GM23338 (cell line): ENCODE measurements at regions not wholly inside any gene's neighbourhood (a gene's known extent, or its start where the extent isn't known, plus 50 kb on each side); places are given as distances from the start of the nearest gene placed in this dataset.

ENCODE experiments used
- ATAC-seq: fragments of 200-7000 bp; cut with Tn5 transposase; 3 replicates; pipeline ENCODE4 v1.9.1; 2020
- DNase-seq: peaks from one replicate; pipeline ENCODE4 v3.0.0-alpha.2; 2015; ENCODE audit warnings: low spot score
- H2AFZ ChIP-seq: fragments of 200-600 bp; sonication (generic); 2 replicates; pipeline ENCODE4 v1.8.0; 2016; ENCODE audit warnings: antibody characterized with exemption, mild to moderate bottlenecking, moderate library complexity
- H3F3A ChIP-seq: fragments of 200-600 bp; sonication (generic); replicated peaks from 2 replicates; pipeline ENCODE4 v1.8.0; 2017; ENCODE audit warnings: antibody characterized with exemption, mixed run types, low read depth
- H3K27ac ChIP-seq: fragments of 200-600 bp; sonication (generic); 2 replicates; pipeline ENCODE4 v1.6.1; 2016; ENCODE audit warnings: low read depth
- H3K27me3 ChIP-seq: fragments of 200-600 bp; sonication (generic); 2 replicates; pipeline ENCODE4 v1.8.0; 2016; ENCODE audit warnings: mild to moderate bottlenecking, mixed run types, moderate library complexity; ENCODE audit not compliant: insufficient read depth
- H3K36me3 ChIP-seq: fragments of 200-600 bp; sonication (generic); 2 replicates; pipeline ENCODE4 v1.8.0; 2016; ENCODE audit warnings: mild to moderate bottlenecking; ENCODE audit not compliant: insufficient read depth
- H3K4me1 ChIP-seq: fragments of 200-600 bp; sonication (generic); 2 replicates; pipeline ENCODE4 v1.8.0; 2016; ENCODE audit warnings: mild to moderate bottlenecking, moderate library complexity; ENCODE audit not compliant: insufficient read depth
- H3K4me2 ChIP-seq: fragments of 200-600 bp; sonication (generic); 2 replicates; pipeline ENCODE4 v1.7.1; 2017; ENCODE audit warnings: mixed run types
- H3K4me3 ChIP-seq: fragments of 200-600 bp; sonication (generic); 2 replicates; pipeline ENCODE4 v1.6.1; 2016; ENCODE audit warnings: mixed run types
- H3K79me2 ChIP-seq: fragments of 200-600 bp; sonication (generic); replicated peaks from 2 replicates; pipeline ENCODE4 v1.8.0; 2017; ENCODE audit warnings: mild to moderate bottlenecking; ENCODE audit not compliant: insufficient read depth
- H3K9me2 ChIP-seq: fragments of 200-600 bp; sonication (generic); 2 replicates; pipeline ENCODE4 v1.8.0; 2017; ENCODE audit not compliant: insufficient read depth
- H4K20me1 ChIP-seq: fragments of 200-600 bp; sonication (generic); replicated peaks from 2 replicates; pipeline ENCODE4 v1.8.0; 2017; ENCODE audit warnings: mild to moderate bottlenecking; ENCODE audit not compliant: insufficient read depth
- H3K27ac Mint-ChIP-seq: 2 replicates; pipeline ENCODE4 v1.8.0; 2020; ENCODE audit warnings: inconsistent platforms, mild to moderate bottlenecking, moderate library complexity, mixed read lengths
- H3K27me3 Mint-ChIP-seq: 3 replicates; pipeline ENCODE4 v1.8.0; 2022; ENCODE audit warnings: low read depth, mild to moderate bottlenecking, moderate library complexity, mixed read lengths, inconsistent platforms; ENCODE audit not compliant: insufficient read depth, poor library complexity
- H3K36me3 Mint-ChIP-seq: 3 replicates; pipeline ENCODE4 v1.8.0; 2021; ENCODE audit warnings: low read depth, mild to moderate bottlenecking, inconsistent platforms, moderate library complexity, mixed read lengths
- H3K4me1 Mint-ChIP-seq: 3 replicates; pipeline ENCODE4 v1.8.0; 2020; ENCODE audit warnings: mild to moderate bottlenecking, inconsistent platforms, mixed read lengths
- H3K4me3 Mint-ChIP-seq: 3 replicates; pipeline ENCODE4 v1.8.0; 2021; ENCODE audit warnings: moderate library complexity, mild to moderate bottlenecking, inconsistent platforms, mixed read lengths
- H3K9me3 Mint-ChIP-seq: 3 replicates; pipeline ENCODE4 v1.8.0; 2020; ENCODE audit warnings: moderate library complexity, mild to moderate bottlenecking, inconsistent platforms, mixed read lengths
- CREB1 ChIP-seq: fragments of 250-450 bp; sonication (Bioruptor Pico); IDR thresholded peaks from 2 replicates; pipeline ENCODE4 v1.5.0; 2020; ENCODE audit warnings: low read depth, mild to moderate bottlenecking, moderate library complexity
- ETS1 ChIP-seq: IDR thresholded peaks from 2 replicates; pipeline ENCODE4 v1.6.1; 2016; ENCODE audit warnings: antibody characterized with exemption
- EZH2 ChIP-seq: fragments of 200-600 bp; sonication (generic); IDR thresholded peaks from one replicate; pipeline ENCODE4 v1.8.0; 2017; ENCODE audit warnings: antibody characterized with exemption, mild to moderate bottlenecking, low read depth; ENCODE audit not compliant: unreplicated experiment
- EZH2phosphoT487 ChIP-seq: fragments of 200-600 bp; sonication (generic); IDR thresholded peaks from one replicate; pipeline ENCODE4 v1.8.1; 2018; ENCODE audit warnings: antibody characterized with exemption; ENCODE audit not compliant: unreplicated experiment
- JUNB ChIP-seq: IDR thresholded peaks from one replicate; pipeline ENCODE4 v1.6.1; 2016; ENCODE audit warnings: antibody characterized with exemption; ENCODE audit not compliant: unreplicated experiment
- NANOG ChIP-seq: IDR thresholded peaks from 2 replicates; pipeline ENCODE4 v1.6.1; 2016; ENCODE audit warnings: antibody characterized with exemption, borderline replicate concordance
- POLR2AphosphoS5 ChIP-seq: IDR thresholded peaks from 2 replicates; pipeline ENCODE4 v1.6.1; 2016; ENCODE audit warnings: antibody characterized with exemption, low read depth
- STAT1 ChIP-seq: IDR thresholded peaks from one replicate; pipeline ENCODE4 v1.6.1; 2016; ENCODE audit warnings: antibody characterized with exemption; ENCODE audit not compliant: unreplicated experiment
- ZNF114 ChIP-seq: fragments of 250-450 bp; sonication (Bioruptor Pico); IDR thresholded peaks from 2 replicates; pipeline ENCODE4 v1.5.0; 2020; ENCODE audit warnings: mild to moderate bottlenecking, moderate library complexity
- ZNF331 ChIP-seq: fragments of 250-450 bp; sonication (Bioruptor Pico); IDR thresholded peaks from 2 replicates; pipeline ENCODE4 v1.5.0; 2020; ENCODE audit warnings: low read depth, mild to moderate bottlenecking, moderate library complexity
- TF ChIP-seq, protein P1 (sequence below): fragments of 250-450 bp; sonication (Bioruptor Pico); IDR thresholded peaks from 2 replicates; pipeline ENCODE4 v1.5.0; 2020; ENCODE audit warnings: mild to moderate bottlenecking, moderate library complexity
- TF ChIP-seq, protein P2 (sequence below), 2 experiments: fragments of 200-600 bp in 1 of 2; sonication (generic) in 1 of 2; conservative IDR thresholded peaks; 2 replicates each; pipeline versions ENCODE4 v1.5.1 to v1.6.1; 2016 to 2017; ENCODE audit warnings: antibody characterized with exemption in 2 of 2, low read depth in 2 of 2, mild to moderate bottlenecking in 2 of 2, moderate library complexity in 1 of 2
- TF ChIP-seq, protein P3 (sequence below): IDR thresholded peaks from one replicate; pipeline ENCODE4 v1.6.1; 2018; ENCODE audit warnings: antibody characterized with exemption; ENCODE audit not compliant: unreplicated experiment

DNA sequence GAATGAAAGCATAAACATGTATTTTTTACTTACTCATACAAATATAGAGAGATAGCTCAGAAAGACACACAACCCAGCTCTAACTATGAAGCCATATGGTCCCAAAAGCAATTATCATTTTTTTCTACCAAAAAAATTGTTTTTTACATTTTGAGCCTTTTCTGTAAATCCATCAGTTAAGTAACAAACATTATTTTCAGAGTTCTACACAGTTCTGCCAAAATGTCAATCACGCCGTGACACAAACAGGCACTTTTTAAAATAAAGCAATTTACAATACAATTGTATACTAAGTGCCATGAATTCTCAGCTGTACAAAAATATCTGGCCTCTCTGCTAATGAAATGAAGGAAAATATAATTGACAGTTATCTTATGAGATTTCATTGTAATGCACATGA is 201.4 kb upstream of the ID4 start:
- H3K36me3 Mint-ChIP-seq: 0 out of 3 replicates have a peak, but pooled peaks cover 3% of the 10 kb centered on the region
- H3K27ac ChIP-seq: no peak overlapping the region
- no peaks in the 10 kb centered on the region for H3K27me3 ChIP-seq
- DNase-seq (no peak), ATAC-seq (no peak)
- H3K27me3 Mint-ChIP-seq: peaks cover 1% of the 10 kb centered on the region
- H3K79me2 ChIP-seq: no peaks in the 10 kb centered on the region
- no peak overlapping the region for H3K4me2 ChIP-seq
- no peaks in the 10 kb centered on the region for H4K20me1 ChIP-seq
- no peaks in the 10 kb centered on the region for H3K36me3 ChIP-seq
- no peaks in the 10 kb centered on the region for H3K4me1 ChIP-seq
- no peak overlapping the region for H3K27ac Mint-ChIP-seq
- TF ChIP-seq, protein P1, sequence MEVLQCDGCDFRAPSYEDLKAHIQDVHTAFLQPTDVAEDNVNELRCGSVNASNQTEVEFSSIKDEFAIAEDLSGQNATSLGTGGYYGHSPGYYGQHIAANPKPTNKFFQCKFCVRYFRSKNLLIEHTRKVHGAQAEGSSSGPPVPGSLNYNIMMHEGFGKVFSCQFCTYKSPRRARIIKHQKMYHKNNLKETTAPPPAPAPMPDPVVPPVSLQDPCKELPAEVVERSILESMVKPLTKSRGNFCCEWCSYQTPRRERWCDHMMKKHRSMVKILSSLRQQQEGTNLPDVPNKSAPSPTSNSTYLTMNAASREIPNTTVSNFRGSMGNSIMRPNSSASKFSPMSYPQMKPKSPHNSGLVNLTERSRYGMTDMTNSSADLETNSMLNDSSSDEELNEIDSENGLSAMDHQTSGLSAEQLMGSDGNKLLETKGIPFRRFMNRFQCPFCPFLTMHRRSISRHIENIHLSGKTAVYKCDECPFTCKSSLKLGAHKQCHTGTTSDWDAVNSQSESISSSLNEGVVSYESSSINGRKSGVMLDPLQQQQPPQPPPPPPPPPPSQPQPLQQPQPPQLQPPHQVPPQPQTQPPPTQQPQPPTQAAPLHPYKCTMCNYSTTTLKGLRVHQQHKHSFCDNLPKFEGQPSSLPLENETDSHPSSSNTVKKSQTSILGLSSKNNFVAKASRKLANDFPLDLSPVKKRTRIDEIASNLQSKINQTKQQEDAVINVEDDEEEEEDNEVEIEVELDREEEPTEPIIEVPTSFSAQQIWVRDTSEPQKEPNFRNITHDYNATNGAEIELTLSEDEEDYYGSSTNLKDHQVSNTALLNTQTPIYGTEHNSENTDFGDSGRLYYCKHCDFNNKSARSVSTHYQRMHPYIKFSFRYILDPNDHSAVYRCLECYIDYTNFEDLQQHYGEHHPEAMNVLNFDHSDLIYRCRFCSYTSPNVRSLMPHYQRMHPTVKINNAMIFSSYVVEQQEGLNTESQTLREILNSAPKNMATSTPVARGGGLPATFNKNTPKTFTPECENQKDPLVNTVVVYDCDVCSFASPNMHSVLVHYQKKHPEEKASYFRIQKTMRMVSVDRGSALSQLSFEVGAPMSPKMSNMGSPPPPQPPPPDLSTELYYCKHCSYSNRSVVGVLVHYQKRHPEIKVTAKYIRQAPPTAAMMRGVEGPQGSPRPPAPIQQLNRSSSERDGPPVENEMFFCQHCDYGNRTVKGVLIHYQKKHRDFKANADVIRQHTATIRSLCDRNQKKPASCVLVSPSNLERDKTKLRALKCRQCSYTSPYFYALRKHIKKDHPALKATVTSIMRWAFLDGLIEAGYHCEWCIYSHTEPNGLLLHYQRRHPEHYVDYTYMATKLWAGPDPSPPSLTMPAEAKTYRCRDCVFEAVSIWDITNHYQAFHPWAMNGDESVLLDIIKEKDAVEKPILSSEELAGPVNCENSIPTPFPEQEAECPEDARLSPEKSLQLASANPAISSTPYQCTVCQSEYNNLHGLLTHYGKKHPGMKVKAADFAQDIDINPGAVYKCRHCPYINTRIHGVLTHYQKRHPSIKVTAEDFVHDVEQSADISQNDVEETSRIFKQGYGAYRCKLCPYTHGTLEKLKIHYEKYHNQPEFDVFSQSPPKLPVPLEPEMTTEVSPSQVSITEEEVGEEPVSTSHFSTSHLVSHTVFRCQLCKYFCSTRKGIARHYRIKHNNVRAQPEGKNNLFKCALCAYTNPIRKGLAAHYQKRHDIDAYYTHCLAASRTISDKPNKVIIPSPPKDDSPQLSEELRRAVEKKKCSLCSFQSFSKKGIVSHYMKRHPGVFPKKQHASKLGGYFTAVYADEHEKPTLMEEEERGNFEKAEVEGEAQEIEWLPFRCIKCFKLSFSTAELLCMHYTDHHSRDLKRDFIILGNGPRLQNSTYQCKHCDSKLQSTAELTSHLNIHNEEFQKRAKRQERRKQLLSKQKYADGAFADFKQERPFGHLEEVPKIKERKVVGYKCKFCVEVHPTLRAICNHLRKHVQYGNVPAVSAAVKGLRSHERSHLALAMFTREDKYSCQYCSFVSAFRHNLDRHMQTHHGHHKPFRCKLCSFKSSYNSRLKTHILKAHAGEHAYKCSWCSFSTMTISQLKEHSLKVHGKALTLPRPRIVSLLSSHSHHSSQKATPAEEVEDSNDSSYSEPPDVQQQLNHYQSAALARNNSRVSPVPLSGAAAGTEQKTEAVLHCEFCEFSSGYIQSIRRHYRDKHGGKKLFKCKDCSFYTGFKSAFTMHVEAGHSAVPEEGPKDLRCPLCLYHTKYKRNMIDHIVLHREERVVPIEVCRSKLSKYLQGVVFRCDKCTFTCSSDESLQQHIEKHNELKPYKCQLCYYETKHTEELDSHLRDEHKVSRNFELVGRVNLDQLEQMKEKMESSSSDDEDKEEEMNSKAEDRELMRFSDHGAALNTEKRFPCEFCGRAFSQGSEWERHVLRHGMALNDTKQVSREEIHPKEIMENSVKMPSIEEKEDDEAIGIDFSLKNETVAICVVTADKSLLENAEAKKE: no peak
- TF ChIP-seq, protein P2, sequence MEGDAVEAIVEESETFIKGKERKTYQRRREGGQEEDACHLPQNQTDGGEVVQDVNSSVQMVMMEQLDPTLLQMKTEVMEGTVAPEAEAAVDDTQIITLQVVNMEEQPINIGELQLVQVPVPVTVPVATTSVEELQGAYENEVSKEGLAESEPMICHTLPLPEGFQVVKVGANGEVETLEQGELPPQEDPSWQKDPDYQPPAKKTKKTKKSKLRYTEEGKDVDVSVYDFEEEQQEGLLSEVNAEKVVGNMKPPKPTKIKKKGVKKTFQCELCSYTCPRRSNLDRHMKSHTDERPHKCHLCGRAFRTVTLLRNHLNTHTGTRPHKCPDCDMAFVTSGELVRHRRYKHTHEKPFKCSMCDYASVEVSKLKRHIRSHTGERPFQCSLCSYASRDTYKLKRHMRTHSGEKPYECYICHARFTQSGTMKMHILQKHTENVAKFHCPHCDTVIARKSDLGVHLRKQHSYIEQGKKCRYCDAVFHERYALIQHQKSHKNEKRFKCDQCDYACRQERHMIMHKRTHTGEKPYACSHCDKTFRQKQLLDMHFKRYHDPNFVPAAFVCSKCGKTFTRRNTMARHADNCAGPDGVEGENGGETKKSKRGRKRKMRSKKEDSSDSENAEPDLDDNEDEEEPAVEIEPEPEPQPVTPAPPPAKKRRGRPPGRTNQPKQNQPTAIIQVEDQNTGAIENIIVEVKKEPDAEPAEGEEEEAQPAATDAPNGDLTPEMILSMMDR (conservative IDR thresholded peaks at IDR 0.05; ENCODE audit: low read depth in 2 of 2): no peak
- TF ChIP-seq ZNF331 (CRISPR knock-in tag) (no peak), EZH2 (no peak), EZH2phosphoT487 (no peak), CREB1 (no peak), NANOG (no peak), ETS1 (no peak), ZNF114 (CRISPR knock-in tag) (no peak), STAT1 (no peak), POLR2AphosphoS5 (no peak), JUNB (no peak)
- TF ChIP-seq, protein P3, sequence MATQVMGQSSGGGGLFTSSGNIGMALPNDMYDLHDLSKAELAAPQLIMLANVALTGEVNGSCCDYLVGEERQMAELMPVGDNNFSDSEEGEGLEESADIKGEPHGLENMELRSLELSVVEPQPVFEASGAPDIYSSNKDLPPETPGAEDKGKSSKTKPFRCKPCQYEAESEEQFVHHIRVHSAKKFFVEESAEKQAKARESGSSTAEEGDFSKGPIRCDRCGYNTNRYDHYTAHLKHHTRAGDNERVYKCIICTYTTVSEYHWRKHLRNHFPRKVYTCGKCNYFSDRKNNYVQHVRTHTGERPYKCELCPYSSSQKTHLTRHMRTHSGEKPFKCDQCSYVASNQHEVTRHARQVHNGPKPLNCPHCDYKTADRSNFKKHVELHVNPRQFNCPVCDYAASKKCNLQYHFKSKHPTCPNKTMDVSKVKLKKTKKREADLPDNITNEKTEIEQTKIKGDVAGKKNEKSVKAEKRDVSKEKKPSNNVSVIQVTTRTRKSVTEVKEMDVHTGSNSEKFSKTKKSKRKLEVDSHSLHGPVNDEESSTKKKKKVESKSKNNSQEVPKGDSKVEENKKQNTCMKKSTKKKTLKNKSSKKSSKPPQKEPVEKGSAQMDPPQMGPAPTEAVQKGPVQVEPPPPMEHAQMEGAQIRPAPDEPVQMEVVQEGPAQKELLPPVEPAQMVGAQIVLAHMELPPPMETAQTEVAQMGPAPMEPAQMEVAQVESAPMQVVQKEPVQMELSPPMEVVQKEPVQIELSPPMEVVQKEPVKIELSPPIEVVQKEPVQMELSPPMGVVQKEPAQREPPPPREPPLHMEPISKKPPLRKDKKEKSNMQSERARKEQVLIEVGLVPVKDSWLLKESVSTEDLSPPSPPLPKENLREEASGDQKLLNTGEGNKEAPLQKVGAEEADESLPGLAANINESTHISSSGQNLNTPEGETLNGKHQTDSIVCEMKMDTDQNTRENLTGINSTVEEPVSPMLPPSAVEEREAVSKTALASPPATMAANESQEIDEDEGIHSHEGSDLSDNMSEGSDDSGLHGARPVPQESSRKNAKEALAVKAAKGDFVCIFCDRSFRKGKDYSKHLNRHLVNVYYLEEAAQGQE: no peak
- peaks cover 16% of the 10 kb centered on the region for H3K9me2 ChIP-seq
- no peaks in the 10 kb centered on the region; the same call in 2 of the 3 replicates for H3K9me3 Mint-ChIP-seq
- H3F3A ChIP-seq: no peaks in the 10 kb centered on the region
- no peak overlapping the region for H2AFZ ChIP-seq
- H3K4me3 Mint-ChIP-seq: no peak overlapping the region
- no peak overlapping the region for H3K4me3 ChIP-seq
- no peaks in the 10 kb centered on the region for H3K4me1 Mint-ChIP-seq
